HL-60 (cell line): ENCODE measurements at regions not wholly inside any gene's neighbourhood (a gene's known extent, or its start where the extent isn't known, plus 50 kb on each side); places are given as distances from the start of the nearest gene placed in this dataset.

ENCODE experiments used
- DNase-seq, 2 experiments: peaks; one replicate each; pipeline ENCODE4 v3.0.0-alpha.2; 2010 to 2020; ENCODE audit warnings: low read depth in 1 of 2, low spot score in 1 of 2
- H3K27ac ChIP-seq: fragments of 250-450 bp; sonication (Bioruptor Pico); replicated peaks from 2 replicates; pipeline ENCODE4 v1.5.1; 2020; ENCODE audit warnings: mild to moderate bottlenecking, moderate library complexity
- H3K27me3 ChIP-seq: fragments of 250-450 bp; sonication (Bioruptor Pico); 2 replicates; pipeline ENCODE4 v1.5.1; 2021; ENCODE audit warnings: mild to moderate bottlenecking, moderate library complexity; ENCODE audit not compliant: insufficient read depth, poor library complexity, severe bottlenecking
- H3K4me3 ChIP-seq: replicated peaks from 2 replicates; pipeline ENCODE4 v1.5.1; 2011; ENCODE audit warnings: mild to moderate bottlenecking, control low read depth, low read length; ENCODE audit not compliant: insufficient read depth
- CTCF ChIP-seq: IDR thresholded peaks from one replicate; pipeline ENCODE4 v1.5.1; 2011; ENCODE audit warnings: low read length, control low read depth, inconsistent platforms; ENCODE audit not compliant: insufficient read depth
- GABPA ChIP-seq: IDR thresholded peaks from 2 replicates; pipeline ENCODE4 v1.6.1; 2012; ENCODE audit warnings: low read depth
- POLR2AphosphoS5 ChIP-seq: IDR thresholded peaks from 2 replicates; pipeline ENCODE4 v1.6.1; 2012; ENCODE audit warnings: low read depth
- REST ChIP-seq: IDR thresholded peaks from 2 replicates; pipeline ENCODE4 v1.6.1; 2012; ENCODE audit warnings: low read depth; ENCODE audit not compliant: insufficient replicate concordance
- SPI1 ChIP-seq: IDR thresholded peaks from 2 replicates; pipeline ENCODE4 v1.6.1; 2012; ENCODE audit warnings: low read depth, mild to moderate bottlenecking, borderline replicate concordance

GRCh38 chr10:128779416-128779815, 653.2 kb upstream of the MKI67 start:
- TF ChIP-seq GABPA (no peak), CTCF (no peak), SPI1 (no peak), POLR2AphosphoS5 (no peak), REST (no peak)
- Histone ChIP-seq H3K27ac (no peak overlapping the region), H3K27me3 (peaks cover 2% of the 10 kb centered on the region), H3K4me3 (no peak overlapping the region)
- DNase-seq: no peak

- TF ChIP-seq POLR2AphosphoS5 (no peak), SPI1 (no peak), CTCF (no peak), GABPA (no peak), REST (no peak)
- Histone ChIP-seq H3K27ac (no peak overlapping the region), H3K27me3 (peaks cover 2% of the 10 kb centered on the region), H3K4me3 (no peak overlapping the region)
- DNase-seq: no peak
Measured at GRCh38 chr10:128780156-128780761, 654.0 kb upstream of the MKI67 start.

GRCh38 chr10:128781637-128782036, 655.4 kb upstream of the MKI67 start:
- DNase-seq: no peak
- H3K4me3 ChIP-seq: no peak overlapping the region
- no peak overlapping the region for H3K27ac ChIP-seq
- peaks cover 2% of the 10 kb centered on the region for H3K27me3 ChIP-seq
- TF ChIP-seq POLR2AphosphoS5 (no peak), CTCF (no peak), REST (no peak)
